ENCODE measurements at regions not wholly inside any gene's neighbourhood (a gene's known extent, or its start where the extent isn't known, plus 50 kb on each side); places are given as distances from the start of the nearest gene placed in this dataset.

- FAIRE-seq (no peak), DNase-seq (no peak), ATAC-seq (no peak)
- Histone ChIP-seq H3K9me3 (no peaks in the 10 kb centered on the region), H3K4me3 (no peak overlapping the region), H3K27ac (no peak overlapping the region), H3K27me3 (no peaks in the 10 kb centered on the region), H3K4me1 (no peaks in the 10 kb centered on the region), H3K36me3 (no peaks in the 10 kb centered on the region)
- WGBS, 2 donors: 65 to 71% methylated on average over 2 of the region's 2 CpGs
- intact Hi-C loops (cut with DNase I): no loop called here
- TF ChIP-seq CTCF (IDR thresholded peaks at IDR 0.05): no peak
Observed at GRCh38 chr7:25815711-25816110, 336.3 kb upstream of the NFE2L3 start.

- no peak for FAIRE-seq
- 61 to 67% methylated on average over 5 of the region's 5 CpGs for WGBS, 2 donors
Observed at GRCh38 chr7:25820432-25821040, 331.5 kb upstream of the NFE2L3 start.

GRCh38 chr7:25821225-25821624 lies 330.8 kb upstream of the NFE2L3 start:
- no peak overlapping the region for H3K27ac ChIP-seq
- ATAC-seq (no peak), DNase-seq (no peak), FAIRE-seq (no peak)
- no peaks in the 10 kb centered on the region for H3K36me3 ChIP-seq
- WGBS, 2 donors: 77 to 79% methylated on average over 3 of the region's 3 CpGs
- no peaks in the 10 kb centered on the region for H3K9me3 ChIP-seq
- no peak overlapping the region for H3K4me3 ChIP-seq
- no peak for TF ChIP-seq CTCF (IDR thresholded peaks at IDR 0.05)
- H3K27me3 ChIP-seq: no peaks in the 10 kb centered on the region
- intact Hi-C loops (cut with DNase I): no loop called here
- no peaks in the 10 kb centered on the region for H3K4me1 ChIP-seq

More at GRCh38 chr7:25820432-25821040, 331.5 kb upstream of the NFE2L3 start:
- H3K4me3 ChIP-seq: no peak overlapping the region
- no peaks in the 10 kb centered on the region for H3K4me1 ChIP-seq
- no peaks in the 10 kb centered on the region for H3K9me3 ChIP-seq
- H3K27me3 ChIP-seq: no peaks in the 10 kb centered on the region
- H3K27ac ChIP-seq: no peak overlapping the region
- H3K36me3 ChIP-seq: no peaks in the 10 kb centered on the region
- ATAC-seq (no peak), DNase-seq (no peak)
- intact Hi-C loops (cut with DNase I): no loop called here
- TF ChIP-seq CTCF (IDR thresholded peaks at IDR 0.05): peak; percentile 7 to 30 (median 18)

- no peaks in the 10 kb centered on the region for H3K36me3 ChIP-seq
- WGBS, 2 donors: 80 to 90% methylated on average over 4 of the region's 4 CpGs
- TF ChIP-seq CTCF (IDR thresholded peaks at IDR 0.05): no peak
- ATAC-seq (no peak), DNase-seq (no peak), FAIRE-seq (no peak)
- no peak overlapping the region for H3K4me3 ChIP-seq
- H3K9me3 ChIP-seq: no peaks in the 10 kb centered on the region
- H3K27ac ChIP-seq: no peak overlapping the region
- no peaks in the 10 kb centered on the region for H3K4me1 ChIP-seq
- intact Hi-C loops (cut with DNase I): no loop called here
- H3K27me3 ChIP-seq: no peaks in the 10 kb centered on the region
Observed at GRCh38 chr7:25822823-25823222, 329.2 kb upstream of the NFE2L3 start.

- H3K4me1 ChIP-seq: no peaks in the 10 kb centered on the region
- H3K27ac ChIP-seq: no peak overlapping the region
- H3K9me3 ChIP-seq: no peaks in the 10 kb centered on the region
- H3K4me3 ChIP-seq: no peak overlapping the region
- no peaks in the 10 kb centered on the region for H3K36me3 ChIP-seq
- TF ChIP-seq CTCF (IDR thresholded peaks at IDR 0.05): no peak
- DNase-seq (no peak), FAIRE-seq (no peak), ATAC-seq (no peak)
- no peaks in the 10 kb centered on the region for H3K27me3 ChIP-seq
- intact Hi-C loops (cut with DNase I): no loop called here
Observed at GRCh38 chr7:25823571-25823970, 328.4 kb upstream of the NFE2L3 start.
